ENCODE measurements at regions not wholly inside any gene's neighbourhood (a gene's known extent, or its start where the extent isn't known, plus 50 kb on each side); places are given as distances from the start of the nearest gene placed in this dataset.

GRCh38 chr2:57434441-57434840, 612.2 kb upstream of the VRK2 start:
- FAIRE-seq (no peak), DNase-seq (ENCODE audit: insufficient read length) (no peak)
- no peak for TF ChIP-seq TAF1 (IDR thresholded peaks at IDR 0.05; ENCODE audit: borderline replicate concordance, low read depth, low read length)
- TF ChIP-seq POLR2AphosphoS5 (IDR thresholded peaks at IDR 0.05; ENCODE audit: low read depth, low read length) = no peak
- TF ChIP-seq POLR2A (IDR thresholded peaks at IDR 0.05; ENCODE audit: low read depth, low read length) = no peak

GRCh38 chr2:57434972-57435371, 611.6 kb upstream of the VRK2 start:
- no peak for TF ChIP-seq POLR2AphosphoS5 (IDR thresholded peaks at IDR 0.05; ENCODE audit: low read depth, low read length)
- no peak for TF ChIP-seq POLR2A (IDR thresholded peaks at IDR 0.05; ENCODE audit: low read depth, low read length)
- no peak for TF ChIP-seq TAF1 (IDR thresholded peaks at IDR 0.05; ENCODE audit: borderline replicate concordance, low read depth, low read length)
- DNase-seq (ENCODE audit: insufficient read length) (no peak), FAIRE-seq (no peak)

GRCh38 chr2:57437077-57437476, 609.5 kb upstream of the VRK2 start:
- FAIRE-seq (no peak), DNase-seq (ENCODE audit: insufficient read length) (no peak)
- TF ChIP-seq POLR2AphosphoS5 (IDR thresholded peaks at IDR 0.05; ENCODE audit: low read depth, low read length) = no peak
- TF ChIP-seq POLR2A (IDR thresholded peaks at IDR 0.05; ENCODE audit: low read depth, low read length) = no peak
- no peak for TF ChIP-seq TAF1 (IDR thresholded peaks at IDR 0.05; ENCODE audit: borderline replicate concordance, low read depth, low read length)

GRCh38 chr2:57440437-57440836, 606.2 kb upstream of the VRK2 start:
- DNase-seq (ENCODE audit: insufficient read length) = no peak
- no peak for TF ChIP-seq POLR2AphosphoS5 (IDR thresholded peaks at IDR 0.05; ENCODE audit: low read depth, low read length)
- FAIRE-seq = no peak

GRCh38 chr2:57443086-57443485, 603.5 kb upstream of the VRK2 start:
- FAIRE-seq (no peak), DNase-seq (ENCODE audit: insufficient read length) (no peak)
- TF ChIP-seq POLR2A (IDR thresholded peaks at IDR 0.05; ENCODE audit: low read depth, low read length) (no peak), POLR2AphosphoS5 (IDR thresholded peaks at IDR 0.05; ENCODE audit: low read depth, low read length) (no peak), TAF1 (IDR thresholded peaks at IDR 0.05; ENCODE audit: borderline replicate concordance, low read depth, low read length) (no peak)

- no peak for FAIRE-seq
- DNase-seq (ENCODE audit: insufficient read length) = no peak
- TF ChIP-seq TAF1 (IDR thresholded peaks at IDR 0.05; ENCODE audit: borderline replicate concordance, low read depth, low read length) (no peak), POLR2A (IDR thresholded peaks at IDR 0.05; ENCODE audit: low read depth, low read length) (no peak), POLR2AphosphoS5 (IDR thresholded peaks at IDR 0.05; ENCODE audit: low read depth, low read length) (no peak)
Observed at GRCh38 chr2:57443973-57444521, 602.6 kb upstream of the VRK2 start.

- no peak for FAIRE-seq
- DNase-seq (ENCODE audit: insufficient read length) = no peak
- TF ChIP-seq TAF1 (IDR thresholded peaks at IDR 0.05; ENCODE audit: borderline replicate concordance, low read depth, low read length) = no peak
- TF ChIP-seq POLR2A (IDR thresholded peaks at IDR 0.05; ENCODE audit: low read depth, low read length) = no peak
Observed at GRCh38 chr2:57444752-57445430, 601.7 kb upstream of the VRK2 start.

- FAIRE-seq = no peak
- DNase-seq (ENCODE audit: insufficient read length) = no peak
- TF ChIP-seq TAF1 (IDR thresholded peaks at IDR 0.05; ENCODE audit: borderline replicate concordance, low read depth, low read length) (no peak), POLR2AphosphoS5 (IDR thresholded peaks at IDR 0.05; ENCODE audit: low read depth, low read length) (no peak), POLR2A (IDR thresholded peaks at IDR 0.05; ENCODE audit: low read depth, low read length) (no peak)
Observed at GRCh38 chr2:57448816-57449215, 597.8 kb upstream of the VRK2 start.

- FAIRE-seq (no peak), DNase-seq (ENCODE audit: insufficient read length) (no peak)
- no peak for TF ChIP-seq POLR2A (IDR thresholded peaks at IDR 0.05; ENCODE audit: low read depth, low read length)
- TF ChIP-seq POLR2AphosphoS5 (IDR thresholded peaks at IDR 0.05; ENCODE audit: low read depth, low read length) = no peak
- no peak for TF ChIP-seq TAF1 (IDR thresholded peaks at IDR 0.05; ENCODE audit: borderline replicate concordance, low read depth, low read length)
Observed at GRCh38 chr2:57450170-57450569, 596.4 kb upstream of the VRK2 start.

GRCh38 chr2:57452634-57453033, 594.0 kb upstream of the VRK2 start:
- TF ChIP-seq TAF1 (IDR thresholded peaks at IDR 0.05; ENCODE audit: borderline replicate concordance, low read depth, low read length) (no peak), POLR2AphosphoS5 (IDR thresholded peaks at IDR 0.05; ENCODE audit: low read depth, low read length) (no peak), POLR2A (IDR thresholded peaks at IDR 0.05; ENCODE audit: low read depth, low read length) (no peak)
- no peak for FAIRE-seq
- no peak for DNase-seq (ENCODE audit: insufficient read length)

- no peak for DNase-seq (ENCODE audit: insufficient read length)
- FAIRE-seq = no peak
- no peak for TF ChIP-seq POLR2A (IDR thresholded peaks at IDR 0.05; ENCODE audit: low read depth, low read length)
Observed at GRCh38 chr2:57453945-57454344, 592.7 kb upstream of the VRK2 start.

GRCh38 chr2:57460396-57461276, 586.0 kb upstream of the VRK2 start:
- DNase-seq (ENCODE audit: insufficient read length) (no peak), FAIRE-seq (no peak)
- TF ChIP-seq POLR2A (IDR thresholded peaks at IDR 0.05; ENCODE audit: low read depth, low read length) (no peak), TAF1 (IDR thresholded peaks at IDR 0.05; ENCODE audit: borderline replicate concordance, low read depth, low read length) (no peak), POLR2AphosphoS5 (IDR thresholded peaks at IDR 0.05; ENCODE audit: low read depth, low read length) (no peak)

Data from GM12892 (cell line).